ENCODE measurements at regions not wholly inside any gene's neighbourhood (a gene's known extent, or its start where the extent isn't known, plus 50 kb on each side); places are given as distances from the start of the nearest gene placed in this dataset.

DNA sequence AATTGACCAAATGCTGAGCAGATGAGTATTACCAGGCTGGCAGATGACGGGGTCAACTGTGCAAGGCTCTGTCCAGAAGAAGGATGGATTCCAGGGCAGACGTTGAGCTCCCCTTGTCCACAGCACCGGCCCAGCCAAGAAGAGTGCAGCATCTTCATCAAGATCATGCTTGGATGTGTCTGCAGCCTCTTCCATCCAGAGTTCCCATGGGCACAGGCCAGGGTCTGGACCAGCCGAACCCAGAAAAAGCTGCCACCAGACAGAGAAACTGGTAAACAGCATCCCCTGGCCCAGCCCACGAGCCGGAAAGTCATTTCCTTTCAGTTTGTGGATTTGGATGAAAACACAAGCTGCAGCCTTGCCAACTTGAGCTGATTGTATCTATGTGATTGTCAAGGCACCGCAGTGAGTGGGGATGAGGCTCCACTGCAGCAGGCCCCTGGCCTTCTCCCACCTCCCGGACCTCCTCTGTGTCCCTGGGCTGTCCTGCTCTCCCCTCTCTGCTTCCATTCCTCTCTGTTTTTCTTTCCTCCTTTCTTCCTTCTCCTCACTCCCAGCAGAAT is 321.8 kb downstream of the TCERG1L start:
- H3K36me3 ChIP-seq: no peaks in the 10 kb centered on the region
- H3K27me3 ChIP-seq: no peaks in the 10 kb centered on the region
- no peaks in the 10 kb centered on the region for H3K9me3 ChIP-seq
- no peak overlapping the region for H3K27ac ChIP-seq
- H3K4me1 ChIP-seq (ENCODE audit: control insufficient read depth in 1 of 2, insufficient read depth in 1 of 2, low read depth in 1 of 2, low read length in 1 of 2): no peaks in the 10 kb centered on the region
- no peak overlapping the region for H3K4me3 ChIP-seq (ENCODE audit: low read depth in 1 of 2, low read length in 1 of 2)
- TF ChIP-seq, protein P1, sequence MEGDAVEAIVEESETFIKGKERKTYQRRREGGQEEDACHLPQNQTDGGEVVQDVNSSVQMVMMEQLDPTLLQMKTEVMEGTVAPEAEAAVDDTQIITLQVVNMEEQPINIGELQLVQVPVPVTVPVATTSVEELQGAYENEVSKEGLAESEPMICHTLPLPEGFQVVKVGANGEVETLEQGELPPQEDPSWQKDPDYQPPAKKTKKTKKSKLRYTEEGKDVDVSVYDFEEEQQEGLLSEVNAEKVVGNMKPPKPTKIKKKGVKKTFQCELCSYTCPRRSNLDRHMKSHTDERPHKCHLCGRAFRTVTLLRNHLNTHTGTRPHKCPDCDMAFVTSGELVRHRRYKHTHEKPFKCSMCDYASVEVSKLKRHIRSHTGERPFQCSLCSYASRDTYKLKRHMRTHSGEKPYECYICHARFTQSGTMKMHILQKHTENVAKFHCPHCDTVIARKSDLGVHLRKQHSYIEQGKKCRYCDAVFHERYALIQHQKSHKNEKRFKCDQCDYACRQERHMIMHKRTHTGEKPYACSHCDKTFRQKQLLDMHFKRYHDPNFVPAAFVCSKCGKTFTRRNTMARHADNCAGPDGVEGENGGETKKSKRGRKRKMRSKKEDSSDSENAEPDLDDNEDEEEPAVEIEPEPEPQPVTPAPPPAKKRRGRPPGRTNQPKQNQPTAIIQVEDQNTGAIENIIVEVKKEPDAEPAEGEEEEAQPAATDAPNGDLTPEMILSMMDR (IDR thresholded peaks at IDR 0.05): no peak

DNA sequence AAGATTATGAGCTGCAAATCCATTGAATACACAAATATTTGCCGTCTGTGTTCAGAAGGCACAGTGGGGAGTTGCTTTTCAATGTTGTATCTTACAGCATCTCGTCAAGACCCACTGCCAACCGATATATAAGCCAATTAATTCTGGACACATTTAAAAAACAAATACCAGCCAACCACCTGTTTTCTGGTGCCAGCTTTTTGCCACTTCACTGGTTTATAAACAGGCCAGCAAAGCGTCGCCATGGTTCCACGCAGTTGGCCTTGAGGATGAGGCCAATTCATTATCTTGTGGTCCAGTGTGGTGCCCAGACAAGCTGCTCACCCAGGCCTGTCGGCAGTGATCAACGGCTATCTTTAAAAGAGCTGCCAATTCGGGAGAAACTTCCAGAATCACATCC is 321.0 kb downstream of the TCERG1L start:
- H3K4me3 ChIP-seq (ENCODE audit: low read depth in 1 of 2, low read length in 1 of 2): no peak overlapping the region
- H3K27me3 ChIP-seq: no peaks in the 10 kb centered on the region
- TF ChIP-seq, protein P1 (IDR thresholded peaks at IDR 0.05): no peak
- H3K36me3 ChIP-seq: no peaks in the 10 kb centered on the region
- no peaks in the 10 kb centered on the region for H3K4me1 ChIP-seq (ENCODE audit: control insufficient read depth in 1 of 2, insufficient read depth in 1 of 2, low read depth in 1 of 2, low read length in 1 of 2)
- H3K27ac ChIP-seq: no peak overlapping the region
- H3K9me3 ChIP-seq: no peaks in the 10 kb centered on the region

- TF ChIP-seq, protein P1 (IDR thresholded peaks at IDR 0.05): no peak
- Histone ChIP-seq H3K36me3 (no peaks in the 10 kb centered on the region), H3K4me3 (ENCODE audit: low read depth in 1 of 2, low read length in 1 of 2) (no peak overlapping the region), H3K9me3 (no peaks in the 10 kb centered on the region), H3K27me3 (no peaks in the 10 kb centered on the region), H3K4me1 (ENCODE audit: control insufficient read depth in 1 of 2, insufficient read depth in 1 of 2, low read depth in 1 of 2, low read length in 1 of 2) (no peaks in the 10 kb centered on the region), H3K27ac (no peak overlapping the region)
These were observed 318.6 kb downstream of the TCERG1L start for GRCh38 chr10:130992802-130993523.

- TF ChIP-seq, protein P1 (IDR thresholded peaks at IDR 0.05): no peak
These were observed 317.9 kb downstream of the TCERG1L start for GRCh38 chr10:130993612-130994011.

GRCh38 chr10:130994191-130994590 is 317.3 kb downstream of the TCERG1L start:
- H3K27me3 ChIP-seq: no peaks in the 10 kb centered on the region
- H3K36me3 ChIP-seq: no peaks in the 10 kb centered on the region
- TF ChIP-seq, protein P1 (IDR thresholded peaks at IDR 0.05): no peak
- no peak overlapping the region for H3K4me3 ChIP-seq (ENCODE audit: low read depth in 1 of 2, low read length in 1 of 2)
- H3K27ac ChIP-seq: no peak overlapping the region
- no peaks in the 10 kb centered on the region for H3K4me1 ChIP-seq (ENCODE audit: control insufficient read depth in 1 of 2, insufficient read depth in 1 of 2, low read depth in 1 of 2, low read length in 1 of 2)
- no peaks in the 10 kb centered on the region for H3K9me3 ChIP-seq

More at GRCh38 chr10:130993612-130994011, 317.9 kb downstream of the TCERG1L start:
- Histone ChIP-seq H3K27me3 (no peaks in the 10 kb centered on the region), H3K27ac (no peak overlapping the region), H3K4me1 (ENCODE audit: control insufficient read depth in 1 of 2, insufficient read depth in 1 of 2, low read depth in 1 of 2, low read length in 1 of 2) (no peaks in the 10 kb centered on the region), H3K9me3 (no peaks in the 10 kb centered on the region), H3K4me3 (ENCODE audit: low read depth in 1 of 2, low read length in 1 of 2) (no peak overlapping the region), H3K36me3 (no peaks in the 10 kb centered on the region)
